ENCODE measurements at regions not wholly inside any gene's neighbourhood (a gene's known extent, or its start where the extent isn't known, plus 50 kb on each side); places are given as distances from the start of the nearest gene placed in this dataset.

- H3K4me3 ChIP-seq (ENCODE audit: low read depth, low read length) = no peak overlapping the region
- TF ChIP-seq CTCF (IDR thresholded peaks at IDR 0.05; ENCODE audit: low read depth, low read length, missing control alignments) = no peak
- no peak for DNase-seq (ENCODE audit: low read depth)
These were observed 458.5 kb upstream of the ACVR2A start for GRCh38 chr2:147386284-147386683.

GRCh38 chr2:147385600-147385999 is 459.2 kb upstream of the ACVR2A start:
- DNase-seq (ENCODE audit: low read depth) = no peak
- no peak for TF ChIP-seq CTCF (IDR thresholded peaks at IDR 0.05; ENCODE audit: low read depth, low read length, missing control alignments)
- no peak overlapping the region for H3K4me3 ChIP-seq (ENCODE audit: low read depth, low read length)

- TF ChIP-seq CTCF (IDR thresholded peaks at IDR 0.05; ENCODE audit: low read depth, low read length, missing control alignments) = no peak
- H3K4me3 ChIP-seq (ENCODE audit: low read depth, low read length) = no peak overlapping the region
- DNase-seq (ENCODE audit: low read depth) = no peak
These were observed 460.2 kb upstream of the ACVR2A start for GRCh38 chr2:147384659-147385058.

GRCh38 chr2:147382322-147382948 is 462.4 kb upstream of the ACVR2A start:
- DNase-seq (ENCODE audit: low read depth) = no peak
- no peak overlapping the region for H3K4me3 ChIP-seq (ENCODE audit: low read depth, low read length)
- TF ChIP-seq CTCF (IDR thresholded peaks at IDR 0.05; ENCODE audit: low read depth, low read length, missing control alignments) = no peak

GRCh38 chr2:147378403-147378802 is 466.4 kb upstream of the ACVR2A start:
- no peak for DNase-seq (ENCODE audit: low read depth)
- H3K4me3 ChIP-seq (ENCODE audit: low read depth, low read length) = no peak overlapping the region
- TF ChIP-seq CTCF (IDR thresholded peaks at IDR 0.05; ENCODE audit: low read depth, low read length, missing control alignments) = no peak

- H3K4me3 ChIP-seq (ENCODE audit: low read depth, low read length) = no peak overlapping the region
- no peak for DNase-seq (ENCODE audit: low read depth)
- no peak for TF ChIP-seq CTCF (IDR thresholded peaks at IDR 0.05; ENCODE audit: low read depth, low read length, missing control alignments)
These were observed 469.8 kb upstream of the ACVR2A start for GRCh38 chr2:147375073-147375472.

- DNase-seq (ENCODE audit: low read depth) = no peak
- TF ChIP-seq CTCF (IDR thresholded peaks at IDR 0.05; ENCODE audit: low read depth, low read length, missing control alignments) = no peak
These were observed 470.4 kb upstream of the ACVR2A start for GRCh38 chr2:147374423-147374811.

More at GRCh38 chr2:147374423-147374811, 470.4 kb upstream of the ACVR2A start:
- H3K4me3 ChIP-seq (ENCODE audit: low read depth, low read length) = no peak overlapping the region

Data from GM12864 (cell line).